BLaER1 treated with 17β-estradiol and CSF1 and Interleukin-3, amounts not matched to agents 10 nM and 100 nM (cell line): ENCODE measurements at regions not wholly inside any gene's neighbourhood (a gene's known extent, or its start where the extent isn't known, plus 50 kb on each side); places are given as distances from the start of the nearest gene placed in this dataset.
A peak's percentile ranks its signal among the peaks of the same experiment; 100 is the strongest.

Source experiments
- H3K27ac ChIP-seq, 11 experiments: shearing (Covaris generic); formaldehyde crosslinking; 2 replicates each; pipeline ENCODE4 v1.8.1; 2022
- H3K27me3 ChIP-seq, 11 experiments: shearing (Covaris generic); formaldehyde crosslinking; 2 replicates each; pipeline ENCODE4 v1.8.1; 2022
- H3K36me3 ChIP-seq, 11 experiments: shearing (Covaris generic); formaldehyde crosslinking; 2 replicates each; pipeline ENCODE4 v1.8.1; 2022
- H3K4me1 ChIP-seq, 10 experiments: shearing (Covaris generic); formaldehyde crosslinking; 2 replicates each; pipeline ENCODE4 v1.8.1; 2022
- H3K4me2 ChIP-seq, 11 experiments: shearing (Covaris generic); formaldehyde crosslinking; 2 replicates each; pipeline ENCODE4 v1.8.1; 2022
- H3K4me3 ChIP-seq, 10 experiments: shearing (Covaris generic); formaldehyde crosslinking; 2 replicates each; pipeline ENCODE4 v1.8.1; 2022
- H3K9ac ChIP-seq, 11 experiments: shearing (Covaris generic); formaldehyde crosslinking; 2 replicates each; pipeline ENCODE4 v1.8.1; 2022
- H3K9me3 ChIP-seq, 11 experiments: shearing (Covaris generic); formaldehyde crosslinking; replicated peaks in 1 of 11; 2 replicates each; pipeline ENCODE4 v1.8.1; 2022
- H4K20me1 ChIP-seq, 11 experiments: shearing (Covaris generic); formaldehyde crosslinking; 2 replicates each; pipeline ENCODE4 v1.8.1; 2022
- Cebpa-rat ChIP-seq, 11 experiments: shearing (Covaris generic); IDR thresholded peaks; 2 replicates each; pipeline ENCODE4 v1.8.1; 2022

GRCh38 chr5:111585291-111585690, 73.0 kb upstream of the STARD4 start:
- Histone ChIP-seq H3K4me2 (no peak overlapping the region), H3K36me3 (no peaks in the 10 kb centered on the region), H3K9ac (no peak overlapping the region), H3K27me3 (no peaks in the 10 kb centered on the region), H3K4me3 (no peak overlapping the region), H3K9me3 (no peaks in the 10 kb centered on the region), H4K20me1 (no peaks in the 10 kb centered on the region), H3K4me1 (peaks cover 0 to 39% (median 0%) of the 10 kb centered on the region in 10 experiments; a peak in 7 of 20 replicates), H3K27ac (no peak overlapping the region)
- TF ChIP-seq Cebpa-rat (IDR thresholded peaks at IDR 0.05), result no peak

GRCh38 chr5:111584651-111585050, 72.3 kb upstream of the STARD4 start:
- H3K4me1 ChIP-seq, result peaks cover 0 to 39% (median 0%) of the 10 kb centered on the region in 10 experiments; a peak in 7 of 20 replicates
- H3K4me2 ChIP-seq, result peak overlapping the region in 1 of 11 experiments; percentile 4; a peak in 1 of 22 replicates
- H3K27me3 ChIP-seq, result no peaks in the 10 kb centered on the region
- no peaks in the 10 kb centered on the region for H4K20me1 ChIP-seq
- no peak overlapping the region for H3K9ac ChIP-seq
- H3K27ac ChIP-seq, result no peak overlapping the region
- no peak for TF ChIP-seq Cebpa-rat (IDR thresholded peaks at IDR 0.05)
- no peaks in the 10 kb centered on the region for H3K36me3 ChIP-seq
- no peak overlapping the region for H3K4me3 ChIP-seq
- H3K9me3 ChIP-seq, result peaks cover 0 to 2% (median 0%) of the 10 kb centered on the region in 11 experiments; a peak in 1 of 22 replicates

DNA sequence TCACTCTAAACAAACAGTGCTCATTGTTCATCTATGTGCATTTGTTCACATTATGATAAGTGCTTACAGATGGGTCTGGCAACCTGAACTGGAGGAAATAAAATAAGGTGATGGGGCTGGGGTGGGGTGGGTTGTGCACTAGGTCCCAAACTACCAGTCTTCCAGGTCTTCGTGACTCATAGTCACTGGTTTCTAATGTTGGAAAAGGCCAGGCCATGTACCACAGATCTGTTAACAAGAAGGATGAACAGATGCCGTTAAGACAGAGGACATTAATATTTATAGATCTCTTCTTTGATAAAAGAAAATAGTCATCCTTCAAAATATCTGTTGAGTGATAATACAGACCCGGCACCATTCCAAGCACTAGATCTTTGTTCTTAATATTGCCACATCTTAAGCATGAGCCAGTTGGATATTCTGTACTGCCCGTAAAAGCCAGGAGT, 71.4 kb upstream of the STARD4 start:
- Histone ChIP-seq H3K4me2 (peak overlapping the region in 2 of 11 experiments; percentile 58 to 83; a peak in 1 of 22 replicates), H3K27ac (no peak overlapping the region)
- no peak for TF ChIP-seq Cebpa-rat (IDR thresholded peaks at IDR 0.05)

DNA sequence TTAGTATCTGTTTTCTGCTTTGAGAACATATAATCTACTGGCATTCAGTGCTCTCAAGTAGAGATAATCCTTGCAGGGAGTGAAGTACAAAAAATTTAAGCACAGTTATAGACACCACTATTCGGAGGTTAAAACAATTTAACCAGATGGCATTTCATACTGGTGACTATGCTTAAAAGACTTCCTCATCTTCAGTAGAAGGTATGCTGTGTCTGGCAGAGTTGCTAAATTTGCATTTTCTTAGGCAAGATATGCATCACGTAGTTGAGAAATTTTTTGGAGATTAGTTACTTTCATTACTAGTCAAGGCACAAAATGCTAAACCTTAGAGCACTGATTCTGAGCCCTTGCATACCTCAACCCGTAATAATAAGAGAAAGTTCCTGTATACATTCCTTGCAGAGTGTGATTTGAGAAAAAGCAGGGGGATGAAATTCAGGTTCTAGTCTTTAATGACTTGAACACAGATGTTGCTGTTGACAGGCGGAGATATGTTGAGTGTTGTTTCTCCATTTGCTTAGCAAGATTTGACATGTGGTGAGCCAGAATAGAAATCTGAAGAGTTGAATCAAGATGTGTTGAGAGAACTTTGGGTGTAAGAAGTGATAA, 70.8 kb upstream of the STARD4 start:
- peak overlapping the region in 2 of 11 experiments; percentile 58 to 83; a peak in 5 of 22 replicates for H3K4me2 ChIP-seq
- H3K27me3 ChIP-seq, result no peaks in the 10 kb centered on the region

More for the DNA sequence above, 71.4 kb upstream of the STARD4 start:
- Histone ChIP-seq H4K20me1 (no peaks in the 10 kb centered on the region), H3K4me1 (peaks cover 0 to 39% (median 0%) of the 10 kb centered on the region in 10 experiments; a peak in 7 of 20 replicates), H3K27me3 (no peaks in the 10 kb centered on the region), H3K9me3 (peaks cover 0 to 5% (median 0%) of the 10 kb centered on the region in 11 experiments; a peak in 1 of 22 replicates), H3K36me3 (no peaks in the 10 kb centered on the region), H3K9ac (no peak overlapping the region), H3K4me3 (no peak overlapping the region)

DNA sequence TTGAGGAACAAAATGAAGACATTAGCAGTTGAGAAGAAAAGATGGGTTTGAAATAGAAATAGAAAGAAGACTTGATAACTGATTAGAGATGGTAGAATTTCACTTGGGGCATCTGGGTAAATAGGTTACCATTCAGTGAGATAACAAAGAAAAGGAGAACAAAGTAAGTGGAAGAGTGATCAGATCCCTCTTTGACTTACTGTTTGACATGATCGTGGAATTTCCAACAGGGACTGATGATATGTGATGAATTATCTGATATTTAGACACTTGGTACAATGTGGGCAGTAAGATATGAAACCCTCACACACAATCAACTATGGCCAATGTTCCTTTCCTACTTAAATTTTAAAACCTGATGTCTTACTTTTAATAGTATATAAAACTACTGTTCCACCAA, 70.1 kb upstream of the STARD4 start:
- Histone ChIP-seq H3K36me3 (no peaks in the 10 kb centered on the region), H3K4me3 (no peak overlapping the region)
- no peak for TF ChIP-seq Cebpa-rat (IDR thresholded peaks at IDR 0.05)

More for the DNA sequence above, 70.8 kb upstream of the STARD4 start:
- Histone ChIP-seq H3K9me3 (peaks cover 0 to 5% (median 0%) of the 10 kb centered on the region in 11 experiments; a peak in 1 of 22 replicates), H3K4me3 (no peak overlapping the region), H3K9ac (no peak overlapping the region), H3K27ac (no peak overlapping the region), H3K4me1 (peaks cover 0 to 39% (median 0%) of the 10 kb centered on the region in 10 experiments; a peak in 7 of 20 replicates), H3K36me3 (no peaks in the 10 kb centered on the region), H4K20me1 (no peaks in the 10 kb centered on the region)
- no peak for TF ChIP-seq Cebpa-rat (IDR thresholded peaks at IDR 0.05)

DNA sequence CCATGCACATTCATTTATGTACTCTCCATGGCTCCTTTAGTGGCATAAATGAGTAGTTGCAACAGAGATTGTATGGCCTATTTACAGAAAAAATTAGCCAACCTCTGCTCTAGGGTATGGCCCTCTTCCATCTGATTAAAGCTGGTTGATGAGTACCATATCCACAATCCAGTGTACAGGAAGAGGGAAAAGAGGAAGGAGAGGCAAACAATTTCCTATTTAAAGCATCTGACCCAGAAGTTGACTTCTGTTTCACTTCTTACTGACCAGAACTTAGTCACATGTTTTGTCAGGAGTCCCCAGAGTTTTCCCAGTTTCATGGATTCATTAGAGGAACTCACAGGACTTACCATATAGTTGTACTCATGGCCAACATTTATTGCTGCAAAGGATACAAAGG, 68.6 kb upstream of the STARD4 start:
- Histone ChIP-seq H4K20me1 (no peaks in the 10 kb centered on the region), H3K4me2 (peak overlapping the region in 3 of 11 experiments; percentile 38 to 83 (median 58); a peak in 6 of 22 replicates), H3K4me1 (peaks cover 0 to 39% (median 0%) of the 10 kb centered on the region in 10 experiments; a peak in 6 of 20 replicates), H3K27me3 (no peaks in the 10 kb centered on the region), H3K4me3 (no peak overlapping the region), H3K9me3 (peaks cover 0 to 5% (median 0%) of the 10 kb centered on the region in 11 experiments; a peak in 1 of 22 replicates), H3K27ac (peak overlapping the region in 2 of 11 experiments; percentile 16 to 24; a peak in 2 of 22 replicates), H3K9ac (no peak overlapping the region), H3K36me3 (no peaks in the 10 kb centered on the region)
- no peak for TF ChIP-seq Cebpa-rat (IDR thresholded peaks at IDR 0.05)

More for the DNA sequence above, 70.1 kb upstream of the STARD4 start:
- Histone ChIP-seq H3K4me1 (peaks cover 0 to 39% (median 0%) of the 10 kb centered on the region in 10 experiments; a peak in 6 of 20 replicates), H3K4me2 (peak overlapping the region in 2 of 11 experiments; percentile 58 to 83; a peak in 4 of 22 replicates), H3K9me3 (peaks cover 0 to 5% (median 0%) of the 10 kb centered on the region in 11 experiments; a peak in 1 of 22 replicates), H3K27me3 (no peaks in the 10 kb centered on the region), H3K9ac (no peak overlapping the region), H4K20me1 (no peaks in the 10 kb centered on the region), H3K27ac (no peak overlapping the region)

GRCh38 chr5:111574311-111574710, 62.0 kb upstream of the STARD4 start:
- Histone ChIP-seq H3K27ac (no peak overlapping the region), H3K9me3 (no peaks in the 10 kb centered on the region; a peak in 1 of 22 replicates), H3K9ac (no peak overlapping the region), H3K4me1 (peaks cover 0 to 8% (median 0%) of the 10 kb centered on the region in 10 experiments; a peak in 1 of 20 replicates), H3K4me2 (peak overlapping the region in 2 of 11 experiments; percentile 2 to 30; a peak in 1 of 22 replicates), H3K36me3 (no peaks in the 10 kb centered on the region), H3K4me3 (no peak overlapping the region), H3K27me3 (no peaks in the 10 kb centered on the region), H4K20me1 (no peaks in the 10 kb centered on the region)
- no peak for TF ChIP-seq Cebpa-rat (IDR thresholded peaks at IDR 0.05)

- Histone ChIP-seq H4K20me1 (no peaks in the 10 kb centered on the region), H3K27me3 (no peaks in the 10 kb centered on the region), H3K4me3 (no peak overlapping the region), H3K9ac (no peak overlapping the region), H3K9me3 (no peaks in the 10 kb centered on the region), H3K27ac (no peak overlapping the region), H3K4me1 (peaks cover 0 to 8% (median 0%) of the 10 kb centered on the region in 10 experiments; a peak in 1 of 20 replicates), H3K4me2 (no peak overlapping the region), H3K36me3 (no peaks in the 10 kb centered on the region)
- TF ChIP-seq Cebpa-rat (IDR thresholded peaks at IDR 0.05), result no peak
Observed at GRCh38 chr5:111572561-111572960, 60.2 kb upstream of the STARD4 start.

DNA sequence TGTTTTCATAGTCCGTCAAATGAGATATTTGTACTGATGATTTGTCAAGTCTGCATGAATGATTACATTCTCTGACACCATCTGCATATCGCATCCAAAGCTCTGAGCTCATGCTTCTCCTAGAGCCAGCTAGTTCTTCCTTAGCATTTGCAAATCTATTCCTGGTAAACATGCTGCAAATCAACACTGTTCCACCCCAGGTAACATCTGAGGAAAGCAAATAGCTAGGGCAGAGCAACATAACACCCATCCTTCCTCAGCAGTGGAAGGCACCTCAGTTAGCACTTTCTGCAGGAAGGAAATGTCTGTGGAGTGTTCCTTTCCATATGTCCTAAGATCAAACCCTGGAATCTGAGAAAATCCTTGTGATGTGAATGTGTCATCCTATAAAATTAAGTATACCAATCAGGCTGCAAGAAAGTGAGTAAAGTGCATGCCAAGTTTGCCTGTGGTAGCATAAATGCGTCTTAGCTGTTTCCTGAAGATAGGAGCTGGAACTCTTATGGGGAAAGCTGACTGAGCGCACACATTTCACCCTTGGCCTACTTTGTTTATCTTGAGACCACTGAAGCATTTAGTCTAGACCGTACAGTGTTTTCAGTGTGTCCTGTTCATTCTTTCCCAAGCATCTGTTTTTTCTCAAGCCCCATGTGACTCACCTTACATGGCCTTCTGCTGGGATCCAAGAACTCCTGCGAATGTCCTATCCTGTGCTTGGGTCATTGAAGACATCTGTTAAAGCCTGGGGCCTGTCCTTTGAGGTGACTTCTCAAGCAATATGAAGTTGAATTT, 50.9 kb upstream of the STARD4 start:
- Histone ChIP-seq H3K27ac (peak overlapping the region in 1 of 11 experiments; percentile 32; a peak in 2 of 22 replicates), H3K27me3 (no peaks in the 10 kb centered on the region), H3K4me2 (peak overlapping the region in 6 of 11 experiments; percentile 4 to 39 (median 25); a peak in 10 of 22 replicates), H4K20me1 (no peaks in the 10 kb centered on the region), H3K4me1 (peaks cover 0 to 11% (median 6%) of the 10 kb centered on the region in 10 experiments; a peak in 12 of 20 replicates), H3K9ac (no peak overlapping the region), H3K4me3 (no peak overlapping the region), H3K9me3 (peaks cover 0 to 11% (median 6%) of the 10 kb centered on the region in 11 experiments; a peak in 7 of 22 replicates), H3K36me3 (no peaks in the 10 kb centered on the region)
- no peak for TF ChIP-seq Cebpa-rat (IDR thresholded peaks at IDR 0.05)
